ENCODE measurements at regions not wholly inside any gene's neighbourhood (a gene's known extent, or its start where the extent isn't known, plus 50 kb on each side); places are given as distances from the start of the nearest gene placed in this dataset.

- BruUV-seq (replicated peaks): no TSS peak
- H3K36me3 ChIP-seq (replicated peaks in 1 of 2; ENCODE audit: control insufficient read depth in 1 of 2, insufficient read depth in 2 of 2, low read length in 2 of 2): no peaks in the 10 kb centered on the region
- no peak overlapping the region for H3K4me3 ChIP-seq (replicated peaks in 1 of 3; ENCODE audit: insufficient read depth in 1 of 3, low read depth in 2 of 3, low read length in 3 of 3)
- CTCF ChIA-PET (ENCODE audit: low intra/inter-chr PET ratio, low total read pairs): no interaction called here
- 0% methylated on average over 2 of the region's 2 CpGs for WGBS (ENCODE audit: low lambda C conversion rate)
- POLR2A ChIA-PET: no interaction called here
- H3K4me1 ChIP-seq (ENCODE audit: insufficient read depth, low read length): no peaks in the 10 kb centered on the region
- ATAC-seq (no peak), DNase-seq (ENCODE audit: low spot score) (no peak), FAIRE-seq (no peak)
- H3K27ac ChIP-seq (ENCODE audit: extremely low read length, insufficient read depth, low read length): no peak overlapping the region
- H3K79me2 ChIP-seq (ENCODE audit: insufficient read depth, low read length): no peaks in the 10 kb centered on the region
- H3K9ac ChIP-seq (ENCODE audit: insufficient read depth, low read depth, low read length): no peak overlapping the region
- H4K20me1 ChIP-seq (ENCODE audit: insufficient read depth, low read length): no peaks in the 10 kb centered on the region
- no peak overlapping the region for H3K4me2 ChIP-seq (ENCODE audit: low read depth, low read length)
- H2AFZ ChIP-seq (ENCODE audit: low read length): no peak overlapping the region
- intact Hi-C loops (cut with micrococcal nuclease; ENCODE audit: unreplicated experiment) (no loop called here), in situ Hi-C loops (cut with HindIII; ENCODE audit: extremely low pct_ligation_motif_present, low pct_unique_long_range_greater_than_20kb) (no loop called here)
- no peaks in the 10 kb centered on the region; the same call in 1 of the 2 replicates for H3K9me3 ChIP-seq (ENCODE audit: low read length)
- TF ChIP-seq ZMYM2 (CRISPR knock-in tag; IDR thresholded peaks at IDR 0.05) (no peak), ZNF703 (CRISPR knock-in tag; IDR thresholded peaks at IDR 0.05; ENCODE audit: borderline replicate concordance) (no peak), DMTF1 (CRISPR knock-in tag; IDR thresholded peaks at IDR 0.05) (no peak), ZNF501 (CRISPR knock-in tag; IDR thresholded peaks at IDR 0.05) (no peak), DBP (CRISPR knock-in tag; IDR thresholded peaks at IDR 0.05; ENCODE audit: not compliant biosample characterization) (no peak), ZNF451 (CRISPR knock-in tag; IDR thresholded peaks at IDR 0.05) (no peak), TFE3 (CRISPR knock-in tag; IDR thresholded peaks at IDR 0.05) (no peak), NCOA5 (CRISPR knock-in tag; IDR thresholded peaks at IDR 0.05) (no peak), GPN1 (CRISPR knock-in tag; IDR thresholded peaks at IDR 0.05; ENCODE audit: borderline replicate concordance) (no peak), CENPT (CRISPR knock-in tag; IDR thresholded peaks at IDR 0.05; ENCODE audit: low read depth) (no peak), PHF21A (CRISPR knock-in tag; IDR thresholded peaks at IDR 0.05) (no peak), ZNF780A (CRISPR knock-in tag; IDR thresholded peaks at IDR 0.05) (no peak), CSRNP2 (CRISPR knock-in tag; conservative IDR thresholded peaks at IDR 0.05; ENCODE audit: low read depth) (no peak), RBFOX2 (IDR thresholded peaks at IDR 0.05; ENCODE audit: low read depth, low read length) (no peak), ZNF607 (CRISPR knock-in tag; IDR thresholded peaks at IDR 0.05; ENCODE audit: borderline replicate concordance) (no peak), ZBTB8A (CRISPR knock-in tag; IDR thresholded peaks at IDR 0.05; ENCODE audit: borderline replicate concordance, low read depth) (no peak)
- no peaks in the 10 kb centered on the region for H3K27me3 ChIP-seq (ENCODE audit: control insufficient read depth in 1 of 2, insufficient read depth in 2 of 2, low read length in 2 of 2)
Observed at GRCh38 chr18:65422544-65423136, 328.2 kb upstream of the CDH7 start.
